ENCODE measurements at regions not wholly inside any gene's neighbourhood (a gene's known extent, or its start where the extent isn't known, plus 50 kb on each side); places are given as distances from the start of the nearest gene placed in this dataset.

GRCh38 chr6:163843218-163843617 is 428.7 kb downstream of the QKI start:
- no peak overlapping the region for H3K27ac ChIP-seq
- TF ChIP-seq POLR2A (IDR thresholded peaks at IDR 0.05) (no peak), CTCF (IDR thresholded peaks at IDR 0.05) (no peak), EP300 (IDR thresholded peaks at IDR 0.05) (no peak), POLR2AphosphoS5 (IDR thresholded peaks at IDR 0.05) (no peak)
- 67% methylated on average over 3 of the region's 3 CpGs for WGBS

GRCh38 chr6:163842467-163842866 is 427.9 kb downstream of the QKI start:
- DNase-seq (ENCODE audit: low spot score in 2 of 2) = no peak
- Histone ChIP-seq H3K9me3 (no peaks in the 10 kb centered on the region), H3K27me3 (no peaks in the 10 kb centered on the region), H3K4me3 (no peak overlapping the region), H3K36me3 (no peaks in the 10 kb centered on the region), H3K4me1 (peaks cover 12% of the 10 kb centered on the region), H3K27ac (no peak overlapping the region)
- TF ChIP-seq EP300 (IDR thresholded peaks at IDR 0.05) (no peak), POLR2A (IDR thresholded peaks at IDR 0.05) (no peak), CTCF (IDR thresholded peaks at IDR 0.05) (no peak), POLR2AphosphoS5 (IDR thresholded peaks at IDR 0.05) (no peak)

More at GRCh38 chr6:163843218-163843617, 428.7 kb downstream of the QKI start:
- Histone ChIP-seq H3K9me3 (no peaks in the 10 kb centered on the region), H3K4me3 (no peak overlapping the region), H3K36me3 (no peaks in the 10 kb centered on the region), H3K27me3 (no peaks in the 10 kb centered on the region), H3K4me1 (peaks cover 4% of the 10 kb centered on the region)
- DNase-seq (ENCODE audit: low spot score in 2 of 2) = no peak

GRCh38 chr6:163841733-163842132 is 427.2 kb downstream of the QKI start:
- H3K36me3 ChIP-seq = no peaks in the 10 kb centered on the region
- TF ChIP-seq CTCF (IDR thresholded peaks at IDR 0.05) = no peak
- no peak for TF ChIP-seq POLR2AphosphoS5 (IDR thresholded peaks at IDR 0.05)
- no peak for TF ChIP-seq POLR2A (IDR thresholded peaks at IDR 0.05)
- TF ChIP-seq EP300 (IDR thresholded peaks at IDR 0.05) = no peak
- no peak overlapping the region for H3K27ac ChIP-seq

GRCh38 chr6:163841326-163841725 is 426.8 kb downstream of the QKI start:
- no peak for DNase-seq (ENCODE audit: low spot score in 2 of 2)
- H3K36me3 ChIP-seq = no peaks in the 10 kb centered on the region
- no peak overlapping the region for H3K27ac ChIP-seq
- TF ChIP-seq POLR2A (IDR thresholded peaks at IDR 0.05) (no peak), CTCF (IDR thresholded peaks at IDR 0.05) (no peak), POLR2AphosphoS5 (IDR thresholded peaks at IDR 0.05) (no peak), EP300 (IDR thresholded peaks at IDR 0.05) (no peak)
- H3K9me3 ChIP-seq = no peaks in the 10 kb centered on the region
- H3K4me1 ChIP-seq = peaks cover 12% of the 10 kb centered on the region
- WGBS = 60% methylated on average over 1 of the region's 2 CpGs
- no peak overlapping the region for H3K4me3 ChIP-seq
- H3K27me3 ChIP-seq = no peaks in the 10 kb centered on the region

More at GRCh38 chr6:163841733-163842132, 427.2 kb downstream of the QKI start:
- Histone ChIP-seq H3K27me3 (no peaks in the 10 kb centered on the region), H3K4me3 (no peak overlapping the region), H3K9me3 (no peaks in the 10 kb centered on the region), H3K4me1 (peaks cover 12% of the 10 kb centered on the region)
- DNase-seq (ENCODE audit: low spot score in 2 of 2) = no peak
- WGBS = 100% methylated on average over 1 of the region's 3 CpGs

GRCh38 chr6:163840880-163841279 is 426.4 kb downstream of the QKI start:
- Histone ChIP-seq H3K4me1 (peaks cover 12% of the 10 kb centered on the region), H3K4me3 (no peak overlapping the region), H3K27me3 (no peaks in the 10 kb centered on the region), H3K9me3 (no peaks in the 10 kb centered on the region), H3K36me3 (no peaks in the 10 kb centered on the region), H3K27ac (no peak overlapping the region)
- 84% methylated on average over 3 of the region's 3 CpGs for WGBS
- DNase-seq (ENCODE audit: low spot score in 2 of 2) = no peak
- no peak for TF ChIP-seq POLR2AphosphoS5 (IDR thresholded peaks at IDR 0.05)

GRCh38 chr6:163839296-163839695 is 424.8 kb downstream of the QKI start:
- WGBS = 94% methylated on average over 5 of the region's 5 CpGs
- Histone ChIP-seq H3K27me3 (no peaks in the 10 kb centered on the region), H3K27ac (no peak overlapping the region), H3K36me3 (no peaks in the 10 kb centered on the region), H3K9me3 (no peaks in the 10 kb centered on the region), H3K4me3 (no peak overlapping the region), H3K4me1 (peaks cover 12% of the 10 kb centered on the region)
- DNase-seq (ENCODE audit: low spot score in 2 of 2) = no peak
- TF ChIP-seq CTCF (IDR thresholded peaks at IDR 0.05) = no peak
- no peak for TF ChIP-seq POLR2A (IDR thresholded peaks at IDR 0.05)
- no peak for TF ChIP-seq POLR2AphosphoS5 (IDR thresholded peaks at IDR 0.05)
- TF ChIP-seq EP300 (IDR thresholded peaks at IDR 0.05) = no peak
